Omental fat pad (tissue), 3 donors: ENCODE measurements at regions not wholly inside any gene's neighbourhood (a gene's known extent, or its start where the extent isn't known, plus 50 kb on each side); places are given as distances from the start of the nearest gene placed in this dataset.
A peak's percentile ranks its signal among the peaks of the same experiment; 100 is the strongest.

ENCODE experiments used
- ATAC-seq: fragments of 150-250 bp; one replicate; pipeline ENCODE4 v1.9.1; 2016; ENCODE audit warnings: mild to moderate bottlenecking, moderate library complexity; ENCODE audit not compliant: low FRiP score
- DNase-seq: peaks from one replicate; pipeline ENCODE4 v3.0.0-alpha.2; 2019; ENCODE audit warnings: low spot score
- CTCF ChIP-seq, 3 donors: fragments of 450-650 bp; IDR thresholded peaks; one replicate each; pipeline ENCODE4 v1.5.1; 2016 to 2017; ENCODE audit warnings: antibody characterized with exemption in 3 of 3, mild to moderate bottlenecking in 3 of 3, moderate library complexity in 2 of 3

DNA sequence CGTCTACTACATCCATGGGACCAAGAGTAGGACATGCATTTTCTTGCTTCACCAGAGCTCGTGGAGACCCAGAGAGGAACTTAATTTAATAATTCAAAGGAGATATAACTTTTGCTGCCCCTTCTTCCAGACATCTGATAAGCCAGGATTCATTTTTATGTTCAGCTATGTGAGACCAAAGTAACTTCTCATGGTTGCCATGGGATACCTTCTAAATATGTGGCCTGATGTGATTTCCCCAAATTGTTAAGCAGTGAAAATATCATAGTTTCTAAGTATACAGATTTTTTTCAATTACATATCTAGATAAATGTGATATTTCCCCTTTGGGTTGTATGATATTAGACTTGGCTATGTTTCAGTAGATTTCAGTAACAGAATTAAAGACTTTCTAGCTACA, 185.5 kb upstream of the FN1 start:
- no peak for TF ChIP-seq CTCF (IDR thresholded peaks at IDR 0.05)
- DNase-seq (no peak), ATAC-seq (no peak)

GRCh38 chr2:215620528-215620927, 184.7 kb upstream of the FN1 start:
- DNase-seq: no peak

DNA sequence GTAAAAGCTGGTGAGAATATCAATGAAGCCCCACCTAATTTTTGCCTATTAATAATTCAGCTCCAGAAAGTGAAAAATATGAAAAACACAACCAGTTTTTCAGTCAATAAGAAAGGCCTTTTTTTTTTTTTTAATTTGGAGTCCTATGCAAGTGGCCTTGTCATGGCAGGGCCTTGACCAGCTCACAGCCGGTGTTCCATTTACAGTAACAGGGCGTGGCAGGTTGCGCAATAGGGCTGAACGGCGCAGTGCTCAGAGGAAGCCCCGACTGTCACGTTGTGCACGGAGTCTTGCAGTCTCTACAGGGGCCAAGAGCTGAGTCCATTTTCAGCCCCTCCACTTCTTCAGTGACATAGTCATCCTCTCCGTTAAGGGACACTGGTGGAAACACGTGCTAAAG, 184.1 kb upstream of the FN1 start:
- ATAC-seq: no peak
- DNase-seq: no peak
- TF ChIP-seq CTCF (IDR thresholded peaks at IDR 0.05): no peak

More at GRCh38 chr2:215620528-215620927, 184.7 kb upstream of the FN1 start:
- ATAC-seq: no peak
- TF ChIP-seq CTCF (IDR thresholded peaks at IDR 0.05): no peak

GRCh38 chr2:215619022-215619958, 183.4 kb upstream of the FN1 start:
- no peak for TF ChIP-seq CTCF (IDR thresholded peaks at IDR 0.05)
- DNase-seq (no peak), ATAC-seq (peak; percentile 57)

GRCh38 chr2:215618145-215618544, 182.3 kb upstream of the FN1 start:
- no peak for TF ChIP-seq CTCF (IDR thresholded peaks at IDR 0.05)
- ATAC-seq (no peak), DNase-seq (no peak)

GRCh38 chr2:215617060-215617824, 181.4 kb upstream of the FN1 start:
- TF ChIP-seq CTCF (IDR thresholded peaks at IDR 0.05): no peak
- no peak for DNase-seq

More at GRCh38 chr2:215617060-215617824, 181.4 kb upstream of the FN1 start:
- ATAC-seq: no peak
